A549 (cell line): ENCODE measurements at regions not wholly inside any gene's neighbourhood (a gene's known extent, or its start where the extent isn't known, plus 50 kb on each side); places are given as distances from the start of the nearest gene placed in this dataset.

ENCODE experiments used
- ATAC-seq, 2 experiments: fragments of 200-7000 bp in 1 of 2; fragments of >200 bp in 1 of 2; cut with Nextera tagmentation in 1 of 2; cut with Tn5 transposase in 1 of 2; 3 replicates each; pipeline versions ENCODE4 v1.8.0 to v1.9.1; 2018 to 2020; ENCODE audit warnings: mild to moderate bottlenecking in 1 of 2, moderate library complexity in 1 of 2
- CTCF ChIA-PET: fragments of 300-600 bp; sonication (Branson Sonifier 250); formaldehyde crosslinking; extraction: SDS; loops from one replicate; lab custom pipeline; 2021; ENCODE audit warnings: antibody characterized with exemption, inconsistent platforms; lab: Yijun Ruan, JAX
- POLR2A ChIA-PET: fragments of 350-600 bp; formaldehyde crosslinking; extraction: SDS; loops from one replicate; lab custom pipeline; 2021; ENCODE audit warnings: antibody characterized with exemption, inconsistent platforms; lab: Yijun Ruan, JAX
- DNase-seq, 2 experiments: peaks; one replicate each; pipeline versions ENCODE4 v3.0.0 to v3.0.0-alpha.2; 2011 to 2016; ENCODE audit warnings: low read depth in 1 of 2, low spot score in 1 of 2
- FAIRE-seq: peaks from 2 replicates; lab custom pipeline; 2011; peaks lifted over from hg19 to GRCh38; lab: Jason Lieb, UNC
- H3K27ac ChIP-seq, 2 experiments: fragments of >200 bp; sonication (Bioruptor Twin); formaldehyde crosslinking; 3 replicates each; pipeline ENCODE4 v1.5.1; 2016 to 2017
- H3K4me1 ChIP-seq: fragments of >200 bp; sonication (Bioruptor Twin); formaldehyde crosslinking; 3 replicates; pipeline ENCODE4 v1.6.1; 2016
- H3K4me2 ChIP-seq: fragments of >200 bp; sonication (Bioruptor Twin); formaldehyde crosslinking; 3 replicates; pipeline ENCODE4 v1.6.1; 2016
- H3K4me3 ChIP-seq: fragments of >200 bp; sonication (Bioruptor Twin); formaldehyde crosslinking; 3 replicates; pipeline ENCODE4 v1.5.1; 2016
- H3K9me3 ChIP-seq: fragments of >200 bp; sonication (Bioruptor Twin); formaldehyde crosslinking; 3 replicates; pipeline ENCODE4 v1.6.1; 2016
- CBX8 ChIP-seq: fragments of 200-600 bp; sonication (generic); IDR thresholded peaks from 2 replicates; pipeline ENCODE4 v1.6.1; 2016
- CTCF ChIP-seq: fragments of >200 bp; sonication (Bioruptor Twin); formaldehyde crosslinking; IDR thresholded peaks from 3 replicates; pipeline ENCODE4 v1.5.1; 2016
- EHF ChIP-seq: fragments of 250-450 bp; sonication (Bioruptor Pico); IDR thresholded peaks from 2 replicates; pipeline ENCODE4 v1.5.0; 2020; ENCODE audit warnings: mild to moderate bottlenecking
- EP300 ChIP-seq, 2 experiments: fragments of >200 bp; sonication (Bioruptor Twin); formaldehyde crosslinking; IDR thresholded peaks; 2 replicates in 1 of 2; 3 replicates in 1 of 2; pipeline ENCODE4 v1.6.1; 2016 to 2017
- ESRRA ChIP-seq: fragments of 150-350 bp; IDR thresholded peaks from 2 replicates; pipeline ENCODE4 v1.6.1; 2014; ENCODE audit warnings: mild to moderate bottlenecking, low read length, borderline replicate concordance
- GATA3 ChIP-seq: IDR thresholded peaks from 2 replicates; pipeline ENCODE4 v1.6.1; 2012; ENCODE audit warnings: borderline replicate concordance
- HEYL ChIP-seq: fragments of 250-450 bp; sonication (Bioruptor Pico); IDR thresholded peaks from 2 replicates; pipeline ENCODE4 v1.8.0; 2021; ENCODE audit warnings: mild to moderate bottlenecking, moderate library complexity
- HMGXB4 ChIP-seq: fragments of 250-450 bp; sonication (Bioruptor Pico); IDR thresholded peaks from 2 replicates; pipeline ENCODE4 v1.5.0; 2021; ENCODE audit warnings: mild to moderate bottlenecking, moderate library complexity, borderline replicate concordance
- HOXA7 ChIP-seq: fragments of 250-450 bp; sonication (Bioruptor Pico); IDR thresholded peaks from 2 replicates; pipeline ENCODE4 v1.5.0; 2020; ENCODE audit warnings: mild to moderate bottlenecking, moderate library complexity
- JUN ChIP-seq, 2 experiments: fragments of >200 bp; sonication (Bioruptor Twin); formaldehyde crosslinking; IDR thresholded peaks; 2 replicates in 1 of 2; 3 replicates in 1 of 2; pipeline ENCODE4 v1.6.1; 2016 to 2017
- KDM1A ChIP-seq: fragments of 200-600 bp; sonication (generic); IDR thresholded peaks from 2 replicates; pipeline ENCODE4 v1.6.1; 2016; ENCODE audit warnings: low read depth, mild to moderate bottlenecking
- MAFK ChIP-seq: fragments of 450-650 bp; IDR thresholded peaks from 2 replicates; pipeline ENCODE4 v1.6.1; 2014; ENCODE audit not compliant: partially characterized antibody
- MAZ ChIP-seq: fragments of 150-350 bp; IDR thresholded peaks from 2 replicates; pipeline ENCODE4 v1.6.1; 2014; ENCODE audit warnings: antibody characterized with exemption, low read depth, low read length, borderline replicate concordance
- MYC ChIP-seq: IDR thresholded peaks from 2 replicates; pipeline ENCODE4 v1.6.1; 2012; ENCODE audit warnings: mild to moderate bottlenecking, inconsistent platforms, low read length, improper control_type of control experiment, borderline replicate concordance
- PHF8 ChIP-seq: fragments of 200-600 bp; sonication (generic); IDR thresholded peaks from 2 replicates; pipeline ENCODE4 v1.6.1; 2016; ENCODE audit warnings: low read depth, mild to moderate bottlenecking, antibody characterized with exemption, moderate library complexity, borderline replicate concordance
- POLR2A ChIP-seq: IDR thresholded peaks from 2 replicates; pipeline ENCODE4 v1.6.1; 2012; ENCODE audit warnings: mild to moderate bottlenecking, low read length
- POLR2AphosphoS2 ChIP-seq: conservative IDR thresholded peaks from 2 replicates; pipeline ENCODE4 v1.6.1; 2012; ENCODE audit warnings: low read length, improper control_type of control experiment, inconsistent platforms
- RAD21 ChIP-seq, 2 experiments: fragments of >200 bp in 1 of 2; sonication (Bioruptor Twin) in 1 of 2; formaldehyde crosslinking in 1 of 2; IDR thresholded peaks in 1 of 2; conservative IDR thresholded peaks in 1 of 2; 2 replicates in 1 of 2; 3 replicates in 1 of 2; pipeline ENCODE4 v1.6.1; 2012 to 2018; ENCODE audit warnings: inconsistent platforms in 1 of 2
- RARB ChIP-seq: fragments of 250-450 bp; sonication (Bioruptor Pico); IDR thresholded peaks from 2 replicates; pipeline ENCODE4 v1.8.0; 2021; ENCODE audit warnings: mild to moderate bottlenecking, moderate library complexity
- RFX5 ChIP-seq: fragments of 450-650 bp; IDR thresholded peaks from 2 replicates; pipeline ENCODE4 v1.7.1; 2014; ENCODE audit warnings: antibody characterized with exemption, mild to moderate bottlenecking, moderate library complexity
- RNF2 ChIP-seq: fragments of 200-600 bp; sonication (generic); IDR thresholded peaks from 2 replicates; pipeline ENCODE4 v1.6.1; 2016; ENCODE audit warnings: low read depth, mild to moderate bottlenecking, antibody characterized with exemption, moderate library complexity, borderline replicate concordance
- SMC3 ChIP-seq: fragments of >200 bp; sonication (Bioruptor Twin); formaldehyde crosslinking; IDR thresholded peaks from 3 replicates; pipeline ENCODE4 v1.6.1; 2018; ENCODE audit warnings: inconsistent platforms
- SREBF2 ChIP-seq: fragments of 450-650 bp; IDR thresholded peaks from 2 replicates; pipeline ENCODE4 v1.6.1; 2014; ENCODE audit warnings: mild to moderate bottlenecking, moderate library complexity
- ZC3H11A ChIP-seq: fragments of 450-650 bp; IDR thresholded peaks from 2 replicates; pipeline ENCODE4 v1.6.1; 2014; ENCODE audit warnings: antibody characterized with exemption, mild to moderate bottlenecking
- ZFP36 ChIP-seq: fragments of 450-650 bp; IDR thresholded peaks from 2 replicates; pipeline ENCODE4 v1.6.1; 2014; ENCODE audit warnings: borderline replicate concordance; ENCODE audit not compliant: partially characterized antibody
- ZSCAN20 ChIP-seq: fragments of 250-450 bp; sonication (Bioruptor Pico); IDR thresholded peaks from 2 replicates; pipeline ENCODE4 v1.8.0; 2022; ENCODE audit warnings: mild to moderate bottlenecking, moderate library complexity
- WGBS: methylation state at CpG from one replicate; pipeline ENCODE4 v1.1.6; 2017; ENCODE audit errors: missing lambda C conversion rate; 5-methylcytosine and 5-hydroxymethylcytosine counted together
- TF ChIP-seq, protein P1 (sequence below): IDR thresholded peaks from 2 replicates; pipeline ENCODE4 v1.6.1; 2012
- TF ChIP-seq, protein P2 (sequence below): fragments of 450-650 bp; IDR thresholded peaks from 2 replicates; pipeline ENCODE4 v1.6.1; 2014; ENCODE audit warnings: antibody characterized with exemption

DNA sequence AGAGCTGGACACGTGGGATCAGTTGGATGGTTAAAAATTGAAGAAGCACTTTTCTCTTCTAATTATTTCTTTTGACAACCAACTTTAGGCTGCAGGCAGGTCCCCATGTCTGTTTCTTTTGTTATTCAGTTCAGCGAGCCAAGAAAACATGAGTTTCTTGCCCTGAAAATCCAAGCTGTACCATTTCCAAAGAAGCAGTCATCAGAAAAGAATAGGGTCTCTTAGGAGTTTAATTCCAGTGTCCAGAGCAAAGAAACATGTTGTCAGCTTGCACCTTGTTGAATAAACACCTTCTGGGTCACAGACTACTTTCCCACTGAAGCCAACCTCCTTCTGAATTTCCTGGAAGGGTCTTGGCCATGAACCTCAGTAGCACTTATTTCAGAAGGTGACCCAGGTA is 170.5 kb upstream of the COPS8 start:
- H3K4me1 ChIP-seq, result no peaks in the 10 kb centered on the region
- no peak for TF ChIP-seq CBX8
- no peak for TF ChIP-seq SREBF2
- no peak for TF ChIP-seq RARB (CRISPR knock-in tag)
- TF ChIP-seq, protein P1, sequence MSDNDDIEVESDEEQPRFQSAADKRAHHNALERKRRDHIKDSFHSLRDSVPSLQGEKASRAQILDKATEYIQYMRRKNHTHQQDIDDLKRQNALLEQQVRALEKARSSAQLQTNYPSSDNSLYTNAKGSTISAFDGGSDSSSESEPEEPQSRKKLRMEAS, result no peak
- TF ChIP-seq POLR2AphosphoS2, result no peak
- no peak for TF ChIP-seq PHF8
- TF ChIP-seq RNF2, result no peak
- TF ChIP-seq RFX5, result no peak
- TF ChIP-seq HOXA7 (CRISPR knock-in tag), result no peak
- no peak for TF ChIP-seq MYC
- TF ChIP-seq GATA3, result no peak
- TF ChIP-seq, protein P2, sequence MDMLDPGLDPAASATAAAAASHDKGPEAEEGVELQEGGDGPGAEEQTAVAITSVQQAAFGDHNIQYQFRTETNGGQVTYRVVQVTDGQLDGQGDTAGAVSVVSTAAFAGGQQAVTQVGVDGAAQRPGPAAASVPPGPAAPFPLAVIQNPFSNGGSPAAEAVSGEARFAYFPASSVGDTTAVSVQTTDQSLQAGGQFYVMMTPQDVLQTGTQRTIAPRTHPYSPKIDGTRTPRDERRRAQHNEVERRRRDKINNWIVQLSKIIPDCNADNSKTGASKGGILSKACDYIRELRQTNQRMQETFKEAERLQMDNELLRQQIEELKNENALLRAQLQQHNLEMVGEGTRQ, result no peak
- TF ChIP-seq CTCF, result no peak
- TF ChIP-seq HMGXB4 (CRISPR knock-in tag), result no peak
- no peak for TF ChIP-seq RAD21 (conservative IDR thresholded peaks at IDR 0.05 in 1 of 2, IDR thresholded peaks at IDR 0.05 in 1 of 2)
- TF ChIP-seq, all 56 proteins: peak for 0
- ChIA-PET POLR2A (no interaction called here), CTCF (no interaction called here)
- no peak for DNase-seq
- H3K9me3 ChIP-seq, result no peaks in the 10 kb centered on the region
- no peak overlapping the region for H3K27ac ChIP-seq
- no peak overlapping the region for H3K4me2 ChIP-seq
- 37% methylated on average over 2 of the region's 2 CpGs for WGBS
- no peak for ATAC-seq
- no peak for FAIRE-seq
- H3K4me3 ChIP-seq, result no peak overlapping the region

DNA sequence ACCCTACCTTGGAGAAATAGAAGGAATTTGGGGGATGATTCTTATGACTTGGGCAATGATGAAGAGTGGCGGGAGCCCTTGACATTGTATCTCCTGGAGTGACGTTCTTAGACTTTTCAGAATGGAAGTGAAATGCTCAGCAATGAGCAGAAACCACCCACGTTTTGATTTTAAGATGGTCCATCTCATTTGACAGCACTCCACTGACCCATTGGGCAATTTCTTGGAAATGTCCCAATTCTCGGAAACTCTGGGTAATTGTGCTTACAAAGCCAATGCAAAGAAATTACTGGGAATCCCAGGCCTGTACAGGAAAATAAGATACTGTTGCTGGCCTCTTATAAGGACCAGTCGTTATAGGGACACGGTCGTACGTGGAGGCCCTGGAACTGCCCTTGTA is 170.0 kb upstream of the COPS8 start:
- no peak for ATAC-seq
- POLR2A ChIA-PET, result no interaction called here
- no peak for FAIRE-seq

DNA sequence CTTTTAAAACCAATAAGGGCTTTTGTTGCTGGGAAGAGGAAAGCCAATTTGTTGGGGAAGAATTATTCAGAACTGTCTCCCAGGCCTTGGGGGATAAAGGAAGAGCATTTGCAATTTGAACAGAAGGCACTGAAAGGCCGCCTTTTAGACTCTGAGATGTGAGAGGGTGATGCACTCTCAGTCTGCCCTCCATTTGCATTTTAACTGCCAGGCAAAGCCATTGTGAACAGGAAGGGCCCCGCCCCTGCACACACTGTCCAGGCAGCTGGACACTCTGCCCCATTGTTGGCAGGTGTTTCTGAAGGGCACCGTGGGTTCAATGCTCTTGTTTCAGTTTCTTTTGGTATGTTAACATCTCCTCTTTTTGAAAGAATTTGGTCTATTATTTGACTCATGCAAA is 169.5 kb upstream of the COPS8 start:
- no peak for TF ChIP-seq CTCF
- TF ChIP-seq ZSCAN20, result no peak
- no peak for TF ChIP-seq SREBF2
- TF ChIP-seq GATA3, result no peak
- TF ChIP-seq SMC3, result no peak
- no peak for TF ChIP-seq ZC3H11A
- no peak for TF ChIP-seq EP300 (IDR thresholded peaks at IDR 0.05)
- TF ChIP-seq MAFK, result no peak
- no peak for TF ChIP-seq ESRRA
- TF ChIP-seq POLR2A, result no peak
- no peak for TF ChIP-seq RFX5
- TF ChIP-seq HEYL (CRISPR knock-in tag), result no peak
- no peak for TF ChIP-seq EHF
- TF ChIP-seq MAZ, result no peak
- TF ChIP-seq RNF2, result no peak
- no peak for TF ChIP-seq PHF8
- Histone ChIP-seq H3K4me1 (no peaks in the 10 kb centered on the region), H3K4me3 (no peak overlapping the region), H3K9me3 (no peaks in the 10 kb centered on the region), H3K27ac (no peak overlapping the region), H3K4me2 (no peak overlapping the region)
- POLR2A ChIA-PET, result no interaction called here
- 15% methylated on average over 3 of the region's 3 CpGs for WGBS
- CTCF ChIA-PET, result interaction anchor here (0.8 to 1.1 kb wide), 2 partner anchors 9 to 145 kb away, joined by 3 read pairs; no protein-coding TSS in a partner anchor
- DNase-seq (no peak), ATAC-seq (no peak), FAIRE-seq (no peak)

More for the DNA sequence above, 170.0 kb upstream of the COPS8 start:
- Histone ChIP-seq H3K9me3 (no peaks in the 10 kb centered on the region), H3K4me3 (no peak overlapping the region), H3K4me2 (no peak overlapping the region), H3K27ac (no peak overlapping the region), H3K4me1 (no peaks in the 10 kb centered on the region)
- 61% methylated on average over 8 of the region's 8 CpGs for WGBS
- no peak for TF ChIP-seq ZFP36
- no peak for TF ChIP-seq SMC3
- TF ChIP-seq KDM1A, result no peak
- no peak for TF ChIP-seq JUN (IDR thresholded peaks at IDR 0.05)
- no peak for TF ChIP-seq RAD21 (conservative IDR thresholded peaks at IDR 0.05 in 1 of 2, IDR thresholded peaks at IDR 0.05 in 1 of 2)
- no peak for TF ChIP-seq MAZ
- CTCF ChIA-PET, result no interaction called here
- no peak for DNase-seq
